ENCODE measurements at regions not wholly inside any gene's neighbourhood (a gene's known extent, or its start where the extent isn't known, plus 50 kb on each side); places are given as distances from the start of the nearest gene placed in this dataset.

DNA sequence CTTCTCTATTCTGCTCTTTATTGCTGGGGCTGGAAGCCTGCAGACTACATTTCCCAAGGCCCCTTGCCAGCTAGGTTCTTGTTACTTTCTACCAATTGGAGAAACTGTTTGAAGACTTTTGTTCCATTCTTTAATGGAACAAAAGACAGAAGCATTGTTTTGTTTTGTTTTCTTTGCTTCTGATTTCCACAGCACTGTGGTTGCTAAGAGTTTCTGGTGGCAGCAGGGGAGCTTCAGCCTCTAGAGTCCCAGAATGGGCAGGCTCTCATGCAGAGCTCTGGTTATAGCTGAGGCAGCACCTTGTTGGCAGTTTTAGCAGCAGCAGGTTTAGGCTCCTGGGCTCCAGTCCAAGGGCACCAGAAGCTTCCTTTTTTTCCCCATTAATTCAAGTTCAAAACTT lies 234.3 kb downstream of the ETAA1 start:
- DNase-seq (ENCODE audit: low read depth in 1 of 2, low spot score in 1 of 2) (no peak), ATAC-seq (no peak), FAIRE-seq (no peak)
- POLR2A ChIA-PET: no interaction called here
- no peak overlapping the region for H3K4me2 ChIP-seq
- no peaks in the 10 kb centered on the region for H3K4me1 ChIP-seq
- H3K4me3 ChIP-seq: no peak overlapping the region
- TF ChIP-seq EP300 (IDR thresholded peaks at IDR 0.05): no peak
- no peak for TF ChIP-seq FOSL2 (IDR thresholded peaks at IDR 0.05)
- no peak for TF ChIP-seq FOSL2 (CRISPR knock-in tag; IDR thresholded peaks at IDR 0.05)
- no peak for TF ChIP-seq CBX2 (IDR thresholded peaks at IDR 0.05; ENCODE audit: borderline replicate concordance, low read depth)
- TF ChIP-seq MYC (IDR thresholded peaks at IDR 0.05; ENCODE audit: borderline replicate concordance, low read length): no peak
- no peak for TF ChIP-seq ESRRA (IDR thresholded peaks at IDR 0.05; ENCODE audit: borderline replicate concordance, low read length)
- TF ChIP-seq HDAC2 (IDR thresholded peaks at IDR 0.05): no peak
- no peak for TF ChIP-seq RARB (CRISPR knock-in tag; IDR thresholded peaks at IDR 0.05)
- TF ChIP-seq JUN (IDR thresholded peaks at IDR 0.05): no peak
- TF ChIP-seq CHD4 (IDR thresholded peaks at IDR 0.05; ENCODE audit: borderline replicate concordance): no peak
- no peaks in the 10 kb centered on the region for H3K9me3 ChIP-seq
- CTCF ChIA-PET: interaction anchor here (0.7 to 1.2 kb wide), 2 partner anchors 19 to 26 kb away, joined by 3 to 4 read pairs; no protein-coding TSS in a partner anchor
- no peak overlapping the region for H3K27ac ChIP-seq

DNA sequence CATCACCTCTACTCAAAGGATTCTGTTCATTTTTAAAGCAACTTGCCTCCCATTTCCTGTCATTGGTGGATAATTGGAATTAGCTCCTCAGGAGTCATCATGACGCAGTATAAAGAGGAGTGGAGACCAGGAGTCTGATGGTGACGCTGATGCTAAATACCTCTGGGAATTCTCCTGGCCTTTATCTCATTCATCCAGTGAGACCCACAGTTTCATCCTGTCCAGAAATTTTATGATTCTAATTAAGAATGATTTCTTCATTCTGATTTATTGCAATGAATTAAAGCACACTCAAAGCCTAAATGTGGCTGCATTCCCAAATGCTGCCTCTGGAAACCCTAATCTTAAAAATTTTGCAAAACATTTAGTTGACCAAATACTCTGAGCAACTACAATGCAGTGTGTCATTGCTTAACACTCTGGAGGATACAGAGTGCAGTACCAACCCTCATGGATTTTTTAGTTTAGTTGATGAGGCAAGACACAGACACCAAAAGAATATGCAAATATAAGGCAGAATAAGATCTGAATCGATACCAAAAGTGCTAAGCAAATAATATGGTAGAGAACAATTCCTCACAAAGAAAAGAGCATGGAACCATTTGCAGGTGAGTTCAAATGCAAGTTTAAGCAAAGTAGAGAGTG lies 236.2 kb downstream of the ETAA1 start:
- TF ChIP-seq NR3C1 (IDR thresholded peaks at IDR 0.05): no peak
- TF ChIP-seq, protein P1, sequence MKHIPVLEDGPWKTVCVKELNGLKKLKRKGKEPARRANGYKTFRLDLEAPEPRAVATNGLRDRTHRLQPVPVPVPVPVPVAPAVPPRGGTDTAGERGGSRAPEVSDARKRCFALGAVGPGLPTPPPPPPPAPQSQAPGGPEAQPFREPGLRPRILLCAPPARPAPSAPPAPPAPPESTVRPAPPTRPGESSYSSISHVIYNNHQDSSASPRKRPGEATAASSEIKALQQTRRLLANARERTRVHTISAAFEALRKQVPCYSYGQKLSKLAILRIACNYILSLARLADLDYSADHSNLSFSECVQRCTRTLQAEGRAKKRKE (CRISPR knock-in tag; IDR thresholded peaks at IDR 0.05; ENCODE audit: low read depth): no peak
- TF ChIP-seq, protein P2, sequence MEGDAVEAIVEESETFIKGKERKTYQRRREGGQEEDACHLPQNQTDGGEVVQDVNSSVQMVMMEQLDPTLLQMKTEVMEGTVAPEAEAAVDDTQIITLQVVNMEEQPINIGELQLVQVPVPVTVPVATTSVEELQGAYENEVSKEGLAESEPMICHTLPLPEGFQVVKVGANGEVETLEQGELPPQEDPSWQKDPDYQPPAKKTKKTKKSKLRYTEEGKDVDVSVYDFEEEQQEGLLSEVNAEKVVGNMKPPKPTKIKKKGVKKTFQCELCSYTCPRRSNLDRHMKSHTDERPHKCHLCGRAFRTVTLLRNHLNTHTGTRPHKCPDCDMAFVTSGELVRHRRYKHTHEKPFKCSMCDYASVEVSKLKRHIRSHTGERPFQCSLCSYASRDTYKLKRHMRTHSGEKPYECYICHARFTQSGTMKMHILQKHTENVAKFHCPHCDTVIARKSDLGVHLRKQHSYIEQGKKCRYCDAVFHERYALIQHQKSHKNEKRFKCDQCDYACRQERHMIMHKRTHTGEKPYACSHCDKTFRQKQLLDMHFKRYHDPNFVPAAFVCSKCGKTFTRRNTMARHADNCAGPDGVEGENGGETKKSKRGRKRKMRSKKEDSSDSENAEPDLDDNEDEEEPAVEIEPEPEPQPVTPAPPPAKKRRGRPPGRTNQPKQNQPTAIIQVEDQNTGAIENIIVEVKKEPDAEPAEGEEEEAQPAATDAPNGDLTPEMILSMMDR (IDR thresholded peaks at IDR 0.05): no peak
- no peak for TF ChIP-seq EP300 (IDR thresholded peaks at IDR 0.05)
- TF ChIP-seq HOXB13 (CRISPR knock-in tag; IDR thresholded peaks at IDR 0.05; ENCODE audit: low read depth): no peak
- no peak overlapping the region for H3K4me2 ChIP-seq
- H3K4me1 ChIP-seq: no peaks in the 10 kb centered on the region
- no peak overlapping the region for H3K4me3 ChIP-seq
- DNase-seq (ENCODE audit: low read depth in 1 of 2, low spot score in 1 of 2) (no peak), FAIRE-seq (no peak), ATAC-seq (no peak)
- CTCF ChIA-PET: interaction anchor here (0.6 to 3.5 kb wide), 2 partner anchors 18 to 1555 kb away, joined by 3 to 12 read pairs; no protein-coding TSS in a partner anchor
- H3K9me3 ChIP-seq: no peaks in the 10 kb centered on the region
- WGBS (ENCODE audit: missing lambda C conversion rate): 47% methylated on average over 3 of the region's 3 CpGs
- H3K27ac ChIP-seq: no peak overlapping the region
- POLR2A ChIA-PET: no interaction called here

DNA sequence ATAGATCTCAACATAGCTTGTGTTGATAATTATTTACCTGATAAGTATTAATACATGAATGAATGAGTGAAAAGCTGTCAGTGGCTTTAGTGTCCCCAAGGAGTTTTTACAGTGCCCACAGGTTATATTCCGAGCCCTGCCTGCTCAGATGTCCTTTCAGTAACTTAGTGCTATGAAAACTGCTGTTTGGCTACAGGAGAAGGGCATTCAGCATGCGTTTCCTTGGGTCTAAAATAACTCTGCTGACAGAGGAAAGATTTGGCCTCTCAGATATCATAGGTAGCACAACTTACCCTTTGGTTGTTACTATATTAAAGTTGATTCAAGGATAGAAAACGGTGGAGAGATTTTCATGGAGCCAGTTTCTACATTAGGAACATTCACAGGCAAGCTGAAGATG lies 241.0 kb downstream of the ETAA1 start:
- Histone ChIP-seq H3K4me1 (no peaks in the 10 kb centered on the region), H3K4me2 (no peak overlapping the region), H3K4me3 (no peak overlapping the region), H3K9me3 (no peaks in the 10 kb centered on the region), H3K27ac (no peak overlapping the region)
- TF ChIP-seq ZNF302 (CRISPR knock-in tag; IDR thresholded peaks at IDR 0.05) (no peak), POLR2A (IDR thresholded peaks at IDR 0.05; ENCODE audit: low read length) (no peak), FOSL2 (IDR thresholded peaks at IDR 0.05) (no peak), FOSL2 (CRISPR knock-in tag; IDR thresholded peaks at IDR 0.05) (no peak), CBX8 (IDR thresholded peaks at IDR 0.05) (no peak), PHF8 (IDR thresholded peaks at IDR 0.05; ENCODE audit: borderline replicate concordance, low read depth) (no peak), POLR2AphosphoS2 (conservative IDR thresholded peaks at IDR 0.05; ENCODE audit: low read length) (no peak), CEBPB (IDR thresholded peaks at IDR 0.05) (no peak), CHD2 (IDR thresholded peaks at IDR 0.05; ENCODE audit: low read length, partially characterized antibody) (no peak), KDM1A (IDR thresholded peaks at IDR 0.05; ENCODE audit: low read depth) (no peak), RFX5 (IDR thresholded peaks at IDR 0.05) (no peak), EHMT2 (IDR thresholded peaks at IDR 0.05; ENCODE audit: low read depth) (no peak), MAZ (IDR thresholded peaks at IDR 0.05; ENCODE audit: borderline replicate concordance, low read depth, low read length) (no peak)
- TF ChIP-seq, protein P3, sequence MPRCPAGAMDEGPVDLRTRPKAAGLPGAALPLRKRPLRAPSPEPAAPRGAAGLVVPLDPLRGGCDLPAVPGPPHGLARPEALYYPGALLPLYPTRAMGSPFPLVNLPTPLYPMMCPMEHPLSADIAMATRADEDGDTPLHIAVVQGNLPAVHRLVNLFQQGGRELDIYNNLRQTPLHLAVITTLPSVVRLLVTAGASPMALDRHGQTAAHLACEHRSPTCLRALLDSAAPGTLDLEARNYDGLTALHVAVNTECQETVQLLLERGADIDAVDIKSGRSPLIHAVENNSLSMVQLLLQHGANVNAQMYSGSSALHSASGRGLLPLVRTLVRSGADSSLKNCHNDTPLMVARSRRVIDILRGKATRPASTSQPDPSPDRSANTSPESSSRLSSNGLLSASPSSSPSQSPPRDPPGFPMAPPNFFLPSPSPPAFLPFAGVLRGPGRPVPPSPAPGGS (IDR thresholded peaks at IDR 0.05): no peak
- WGBS (ENCODE audit: missing lambda C conversion rate): 19% methylated on average over 3 of the region's 3 CpGs
- POLR2A ChIA-PET: no interaction called here
- DNase-seq (ENCODE audit: low read depth in 1 of 2, low spot score in 1 of 2): no peak
- FAIRE-seq: no peak
- CTCF ChIA-PET: interaction anchor here (0.5 to 3.8 kb wide), 3 partner anchors 12 to 1200 kb away, joined by 3 to 30 read pairs (median 3); no protein-coding TSS in a partner anchor
- no peak for ATAC-seq
